SW 1271 (cell line): ENCODE measurements at regions not wholly inside any gene's neighbourhood (a gene's known extent, or its start where the extent isn't known, plus 50 kb on each side); places are given as distances from the start of the nearest gene placed in this dataset.

Source experiments
- DNase-seq, 2 experiments: peaks; one replicate each; lab custom pipeline; 2025; lab: John Stamatoyannopoulos, UW

- no peak for DNase-seq
Observed at GRCh38 chr9:107927276-107927675, 437.7 kb upstream of the KLF4 start.

DNA sequence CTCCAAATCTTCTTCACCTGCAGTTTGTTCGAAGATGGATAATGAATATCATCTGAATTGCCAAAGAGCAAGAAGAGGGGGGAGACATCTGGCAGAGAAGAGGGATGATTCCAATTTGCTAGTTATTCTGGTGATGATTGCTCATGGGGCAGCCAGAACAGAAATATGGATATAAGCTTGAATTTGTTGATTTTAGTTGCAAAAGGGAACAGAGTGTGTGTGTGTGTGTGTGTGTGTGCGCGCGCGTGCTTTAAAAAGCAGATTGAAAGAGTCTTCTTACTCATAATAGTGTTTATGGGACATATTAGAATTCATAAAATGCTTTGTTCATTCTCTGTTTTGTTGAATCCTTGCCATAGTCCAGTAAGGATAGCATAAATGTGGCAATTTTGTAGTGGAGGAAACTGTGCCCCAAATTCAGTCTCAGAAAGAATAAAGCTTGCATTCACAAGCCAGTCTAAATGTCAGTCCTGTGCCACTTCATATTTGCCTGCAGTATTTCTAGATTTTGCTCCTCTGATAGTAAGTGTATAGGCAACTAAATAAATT is 436.3 kb upstream of the KLF4 start:
- DNase-seq: no peak

- DNase-seq: no peak
Observed at GRCh38 chr9:107922260-107922659, 432.7 kb upstream of the KLF4 start.

DNA sequence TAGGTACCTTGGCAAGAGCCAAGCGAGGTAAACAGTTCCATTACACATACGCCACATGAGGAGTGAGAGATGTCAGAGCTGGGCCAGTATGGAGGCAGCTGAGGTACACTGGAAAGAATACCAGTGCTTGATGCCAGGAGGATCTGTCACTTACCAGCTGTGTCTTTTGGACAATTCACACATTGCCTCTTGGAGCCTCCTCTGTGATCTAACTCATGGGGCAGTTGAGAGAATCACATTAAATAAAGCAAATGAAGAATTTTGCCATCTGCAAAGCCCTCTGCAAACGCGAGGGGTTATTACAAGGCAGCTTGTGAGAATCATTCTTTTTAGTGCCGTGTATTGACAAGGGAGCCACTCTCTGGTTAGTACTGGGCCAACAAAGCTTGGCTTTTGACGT is 429.7 kb upstream of the KLF4 start:
- no peak for DNase-seq

- no peak for DNase-seq
Observed at GRCh38 chr9:107918749-107919148, 429.2 kb upstream of the KLF4 start.

DNA sequence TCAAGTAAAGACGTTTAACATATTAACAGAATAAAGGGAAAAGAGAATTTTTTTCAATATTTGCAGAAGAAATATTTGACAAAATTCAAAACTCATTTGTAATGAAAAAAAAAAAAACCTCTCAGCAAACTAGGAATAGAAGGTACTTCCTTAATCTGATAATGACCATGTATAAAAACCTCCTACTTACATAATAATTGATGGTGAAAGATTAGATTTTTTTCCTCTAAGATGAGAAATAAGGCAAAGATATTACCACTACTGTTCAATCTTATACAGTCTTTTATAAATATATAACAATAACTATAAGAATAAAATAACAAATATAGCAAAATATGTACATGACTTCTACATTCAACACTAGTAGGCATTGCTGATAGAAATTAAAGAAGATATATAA is 424.6 kb upstream of the KLF4 start:
- no peak for DNase-seq

GRCh38 chr9:107907715-107908114 is 418.1 kb upstream of the KLF4 start:
- no peak for DNase-seq

DNA sequence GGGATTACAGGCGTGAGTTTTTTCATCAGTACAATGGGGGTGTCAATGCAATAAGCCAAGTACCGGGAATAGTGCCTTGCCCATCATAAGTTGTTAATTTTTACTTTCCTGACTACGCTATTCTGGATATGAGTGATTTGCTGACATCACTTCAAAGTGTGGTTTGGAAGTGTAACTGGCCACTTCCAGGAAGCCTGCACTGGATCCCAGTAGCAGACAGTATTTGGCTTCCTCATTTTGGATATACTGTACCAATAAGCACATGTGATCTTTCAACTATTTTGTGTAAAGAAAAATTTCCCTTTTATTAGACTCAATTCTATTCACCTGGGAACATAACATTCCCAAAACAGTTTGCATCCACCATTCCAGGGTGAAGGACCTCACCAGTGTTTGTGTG is 417.7 kb upstream of the KLF4 start:
- DNase-seq: no peak

- no peak for DNase-seq
Observed at GRCh38 chr9:107906074-107906473, 416.5 kb upstream of the KLF4 start.

- no peak for DNase-seq
Observed at GRCh38 chr9:107905308-107906020, 415.9 kb upstream of the KLF4 start.

GRCh38 chr9:107899961-107900330 is 410.4 kb upstream of the KLF4 start:
- DNase-seq: no peak

DNA sequence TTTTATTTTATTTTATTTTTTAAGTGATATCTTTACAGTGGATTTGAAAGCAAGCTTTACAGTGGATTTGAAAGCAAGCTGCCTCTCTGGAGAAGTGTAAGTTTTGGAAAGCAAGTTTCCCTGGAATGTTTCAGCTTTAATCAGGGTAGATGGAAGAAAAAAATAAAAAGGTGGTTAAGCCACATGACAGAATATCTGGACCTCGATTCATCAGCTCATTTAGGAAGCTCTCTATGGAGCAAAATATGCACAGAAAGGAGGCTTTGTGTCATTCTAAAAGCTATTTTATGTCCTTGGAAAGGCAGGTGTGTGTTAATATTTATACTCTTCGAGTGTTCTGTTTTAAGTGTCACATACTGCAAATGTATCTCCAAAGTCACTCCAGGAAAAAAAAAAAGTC is 409.2 kb upstream of the KLF4 start:
- no peak for DNase-seq

DNA sequence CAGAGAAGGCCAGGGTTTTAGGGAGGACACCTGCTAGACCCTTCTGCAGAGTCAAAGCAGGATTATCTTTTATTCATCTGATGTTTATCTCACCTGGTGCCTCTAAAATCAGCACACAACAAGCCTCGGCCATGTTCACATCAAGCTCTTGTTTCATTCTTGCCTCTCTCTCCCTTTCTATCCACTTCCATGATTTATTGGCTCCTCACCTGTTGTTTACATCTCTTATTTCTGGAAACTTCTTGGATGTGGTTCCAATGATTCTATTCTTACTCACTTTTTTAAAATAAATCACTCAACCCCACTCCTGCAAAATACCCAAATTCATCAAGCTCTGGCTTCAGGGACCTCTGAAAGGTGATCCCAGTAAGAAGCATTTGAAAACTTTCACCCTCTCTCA is 407.0 kb upstream of the KLF4 start:
- no peak for DNase-seq

DNA sequence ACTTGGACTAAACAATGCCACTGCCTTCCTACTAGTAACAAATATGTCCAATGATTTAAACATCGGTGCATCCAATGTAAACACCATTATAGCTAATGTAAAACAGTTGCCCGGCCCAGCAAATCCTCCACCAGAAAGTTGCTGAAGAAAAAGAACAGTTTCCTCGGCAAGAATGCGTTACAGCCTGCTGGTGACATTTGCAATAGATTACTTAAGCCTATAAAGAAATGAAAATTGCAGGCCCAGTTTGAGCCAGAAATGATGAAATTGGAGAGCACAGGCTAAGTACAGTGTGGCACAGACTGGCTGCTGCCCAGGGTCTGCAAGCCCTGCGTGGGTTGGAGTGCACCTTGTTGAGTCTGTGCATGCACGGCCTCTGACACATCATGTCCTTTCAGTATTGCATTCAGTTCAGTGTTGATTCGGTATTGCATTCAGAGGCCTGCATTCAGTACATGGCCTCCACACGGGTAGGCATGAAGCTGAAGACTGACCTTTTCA is 406.0 kb upstream of the KLF4 start:
- no peak for DNase-seq

DNA sequence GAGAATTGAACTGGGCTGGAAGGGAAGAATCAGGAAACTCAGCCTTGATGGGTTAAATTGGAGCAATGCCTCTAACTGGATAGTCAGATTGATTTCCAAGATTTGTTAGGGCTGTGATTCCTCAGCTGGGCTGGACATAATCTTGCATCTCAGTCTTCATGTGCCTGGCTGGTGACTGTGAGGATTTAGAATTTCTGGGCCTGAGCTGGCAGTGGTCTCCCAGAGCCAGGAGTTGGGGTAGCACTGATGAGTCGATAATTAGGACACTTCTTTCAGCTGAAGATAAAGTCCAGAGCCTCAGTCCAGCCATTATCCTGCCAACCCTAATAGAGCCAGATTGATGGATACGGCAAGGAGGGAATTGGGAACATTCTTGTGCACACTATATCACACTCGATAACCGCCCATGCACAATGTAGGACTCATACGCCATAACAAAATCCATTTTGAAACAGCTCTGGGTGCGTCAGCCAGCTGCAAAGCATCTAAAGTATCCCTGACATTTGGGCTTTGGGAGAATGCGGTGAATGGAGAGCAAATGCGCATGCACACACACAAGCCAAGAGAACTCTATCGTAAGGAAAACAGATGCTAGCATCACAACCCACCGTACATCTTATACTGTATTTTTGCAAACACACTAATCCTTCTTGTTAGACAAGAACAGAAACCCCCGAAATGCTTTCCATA is 405.1 kb upstream of the KLF4 start:
- DNase-seq: no peak

GRCh38 chr9:107890921-107891465 is 401.4 kb upstream of the KLF4 start:
- DNase-seq: no peak

DNA sequence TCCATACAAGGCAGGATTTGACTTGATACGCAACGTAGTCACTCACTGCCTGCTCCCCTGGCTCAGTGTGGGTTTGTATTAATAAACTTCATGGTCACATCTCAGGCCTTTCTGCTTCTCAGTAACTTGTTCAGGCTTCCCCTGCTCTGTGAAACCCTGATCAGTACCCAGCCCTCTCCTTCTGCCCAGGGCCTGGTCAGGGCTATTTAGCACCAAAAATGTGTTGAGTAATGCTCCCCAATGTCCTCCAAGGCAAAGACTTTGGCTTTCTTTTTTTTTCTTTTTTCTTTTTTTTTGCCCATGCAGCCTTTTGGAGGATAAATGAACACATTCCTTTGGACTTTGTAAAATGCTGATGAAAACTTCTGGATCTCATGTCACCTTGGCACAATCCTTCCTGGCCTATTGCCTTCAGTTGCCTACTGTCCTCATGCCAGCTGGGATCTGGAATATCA is 399.2 kb upstream of the KLF4 start:
- DNase-seq: no peak

DNA sequence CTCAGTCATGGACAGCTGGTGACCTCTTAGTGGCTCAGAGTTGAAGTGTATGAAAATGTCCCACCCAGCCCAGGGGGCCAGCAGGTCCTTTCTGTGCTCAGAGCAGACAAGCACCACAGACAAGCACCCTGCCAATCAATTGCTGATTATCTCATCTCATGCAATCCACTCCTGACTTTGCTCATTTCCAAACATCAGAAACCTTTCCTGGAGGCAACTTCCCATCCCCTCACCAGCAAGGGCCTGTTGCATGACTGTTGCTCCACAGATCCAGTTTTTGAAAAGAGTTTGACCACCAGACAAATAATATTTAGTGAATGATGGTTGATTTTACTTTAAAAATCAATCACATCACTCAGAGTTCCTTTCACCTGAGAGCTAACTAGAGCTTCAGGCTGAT is 397.3 kb upstream of the KLF4 start:
- DNase-seq: no peak

GRCh38 chr9:107883496-107884124 is 394.0 kb upstream of the KLF4 start:
- no peak for DNase-seq

- no peak for DNase-seq
Observed at GRCh38 chr9:107881626-107882300, 392.2 kb upstream of the KLF4 start.

DNA sequence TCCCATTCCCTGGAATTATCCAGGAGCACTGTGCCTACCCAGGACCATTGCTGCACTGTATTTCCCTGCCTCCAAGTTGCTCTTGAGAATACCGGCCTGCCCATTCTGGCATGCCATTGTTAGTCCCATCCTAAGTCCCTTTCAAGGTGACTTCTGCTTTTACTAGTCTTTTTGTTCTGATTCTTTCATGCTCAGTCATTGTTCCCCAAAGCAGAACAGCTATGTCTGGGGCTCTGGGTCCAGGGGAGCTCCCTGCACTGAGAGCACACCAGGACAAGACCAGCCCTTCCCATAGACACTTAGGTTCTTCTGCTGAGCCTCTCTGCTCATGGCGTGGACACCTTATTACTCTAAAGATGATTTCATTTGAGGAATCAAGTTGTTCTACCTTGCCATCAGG is 388.9 kb upstream of the KLF4 start:
- no peak for DNase-seq

DNA sequence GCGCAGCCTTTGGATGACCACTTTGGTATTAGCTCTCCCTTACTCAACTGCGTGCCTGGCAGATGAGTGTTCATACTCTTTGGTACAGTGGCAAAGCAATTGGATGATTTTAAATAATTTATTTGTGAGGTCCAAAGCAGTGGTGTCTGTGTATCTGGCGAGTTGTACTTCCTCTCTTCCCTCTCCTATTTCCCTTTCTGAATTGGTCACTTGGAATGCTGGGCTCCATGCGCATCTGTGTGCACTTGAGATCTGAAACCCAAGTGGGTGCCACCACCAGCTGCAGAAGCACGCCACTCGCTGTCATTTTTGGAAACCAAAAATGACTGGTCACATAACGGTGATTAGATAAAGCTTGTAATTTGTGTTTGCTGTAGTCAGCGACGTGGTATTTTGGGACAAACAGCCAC is 386.0 kb upstream of the KLF4 start:
- DNase-seq: no peak
